Neural cell (in vitro differentiated cells): ENCODE measurements at regions not wholly inside any gene's neighbourhood (a gene's known extent, or its start where the extent isn't known, plus 50 kb on each side); places are given as distances from the start of the nearest gene placed in this dataset.

Source experiments
- H2AFZ ChIP-seq: fragments of 200-600, 300-800 bp; sonication (generic), shearing (Covaris generic); 2 replicates; pipeline ENCODE4 v1.6.0; 2014; ENCODE audit warnings: low read depth, mild to moderate bottlenecking, antibody characterized with exemption, low read length, moderate library complexity
- H3F3A ChIP-seq: fragments of 200-600 bp; shearing (Covaris generic); 2 replicates; pipeline ENCODE4 v1.6.1; 2016; ENCODE audit warnings: mild to moderate bottlenecking, moderate library complexity, mixed read lengths, antibody characterized with exemption, low read length; ENCODE audit not compliant: insufficient read depth, poor library complexity, severe bottlenecking
- H3K27ac ChIP-seq: fragments of 200-600, 300-800 bp; sonication (generic), shearing (Covaris generic); 2 replicates; pipeline ENCODE4 v1.5.1; 2014; ENCODE audit warnings: mild to moderate bottlenecking, low read length, moderate library complexity
- H3K27me3 ChIP-seq: fragments of 300-800, 200-600 bp; sonication (generic), shearing (Covaris generic); 2 replicates; pipeline ENCODE4 v1.6.0; 2014; ENCODE audit warnings: mild to moderate bottlenecking, low read depth, low read length, moderate library complexity; ENCODE audit not compliant: insufficient read depth
- H3K36me3 ChIP-seq: fragments of 300-800, 200-600 bp; sonication (generic), shearing (Covaris generic); 2 replicates; pipeline ENCODE4 v1.5.1; 2014; ENCODE audit warnings: mild to moderate bottlenecking, antibody characterized with exemption, low read length, moderate library complexity; ENCODE audit not compliant: insufficient read depth
- H3K4me2 ChIP-seq: fragments of 300-800, 200-600 bp; sonication (generic), shearing (Covaris generic); 2 replicates; pipeline ENCODE4 v1.6.0; 2014; ENCODE audit warnings: mild to moderate bottlenecking, low read length
- H3K4me3 ChIP-seq: fragments of 300-800, 200-600 bp; sonication (generic), shearing (Covaris generic); 2 replicates; pipeline ENCODE4 v1.5.1; 2014; ENCODE audit warnings: mild to moderate bottlenecking, low read length, moderate library complexity
- H3K79me2 ChIP-seq: fragments of 200-600 bp; shearing (Covaris generic); replicated peaks from 2 replicates; pipeline ENCODE4 v1.6.0; 2014; ENCODE audit warnings: mild to moderate bottlenecking, low read length, moderate library complexity; ENCODE audit not compliant: insufficient read depth
- H3K9ac ChIP-seq: fragments of 300-800, 200-600 bp; sonication (generic), shearing (Covaris generic); 2 replicates; pipeline ENCODE4 v1.6.1; 2016; ENCODE audit warnings: mild to moderate bottlenecking, low read length, mixed read lengths
- H3K9me2 ChIP-seq: fragments of 200-600 bp; shearing (Covaris generic); 2 replicates; pipeline ENCODE4 v1.6.1; 2016; ENCODE audit warnings: mild to moderate bottlenecking, low read length, mixed read lengths; ENCODE audit not compliant: insufficient read depth
- H3K9me3 ChIP-seq: fragments of 200-600, 300-800 bp; sonication (generic), shearing (Covaris generic); 2 replicates; pipeline ENCODE4 v1.6.1; 2016; ENCODE audit warnings: mild to moderate bottlenecking, mixed run types, low read length, moderate library complexity, mixed read lengths
- H4K20me1 ChIP-seq: fragments of 200-600 bp; shearing (Covaris generic); 2 replicates; pipeline ENCODE4 v1.6.1; 2016; ENCODE audit warnings: mild to moderate bottlenecking, mixed run types; ENCODE audit not compliant: insufficient read depth
- CTCF ChIP-seq: fragments of 450-650 bp; IDR thresholded peaks from 2 replicates; pipeline ENCODE4 v1.5.1; 2014; ENCODE audit warnings: antibody characterized with exemption, mild to moderate bottlenecking, moderate library complexity; ENCODE audit not compliant: poor library complexity, severe bottlenecking
- EP300 ChIP-seq: fragments of 450-650 bp; conservative IDR thresholded peaks from 2 replicates; pipeline ENCODE4 v1.6.1; 2014; ENCODE audit warnings: antibody characterized with exemption, mild to moderate bottlenecking, moderate library complexity; ENCODE audit not compliant: poor library complexity, severe bottlenecking
- EZH2 ChIP-seq: fragments of 200-600, 300-800 bp; shearing (Covaris generic), sonication (generic); IDR thresholded peaks from 2 replicates; pipeline ENCODE4 v1.6.1; 2014; ENCODE audit warnings: antibody characterized with exemption, low read length, borderline replicate concordance, mild to moderate bottlenecking; ENCODE audit not compliant: insufficient read depth, poor library complexity, severe bottlenecking
- MXI1 ChIP-seq: fragments of 450-650 bp; conservative IDR thresholded peaks from 2 replicates; pipeline ENCODE4 v1.6.1; 2014; ENCODE audit warnings: antibody characterized with exemption, mild to moderate bottlenecking; ENCODE audit not compliant: poor library complexity, severe bottlenecking
- POLR2AphosphoS5 ChIP-seq: IDR thresholded peaks from 2 replicates; pipeline ENCODE4 v1.6.1; 2012
- RAD21 ChIP-seq: fragments of 450-650 bp; conservative IDR thresholded peaks from 2 replicates; pipeline ENCODE4 v1.6.1; 2014; ENCODE audit warnings: antibody characterized with exemption, mild to moderate bottlenecking, moderate library complexity
- REST ChIP-seq: IDR thresholded peaks from 2 replicates; pipeline ENCODE4 v1.6.1; 2012; ENCODE audit warnings: borderline replicate concordance
- SMC3 ChIP-seq: fragments of 450-650 bp; conservative IDR thresholded peaks from 2 replicates; pipeline ENCODE4 v1.6.1; 2014; ENCODE audit warnings: antibody characterized with exemption, mild to moderate bottlenecking, moderate library complexity; ENCODE audit not compliant: poor library complexity
- TAF1 ChIP-seq: IDR thresholded peaks from 2 replicates; pipeline ENCODE4 v1.6.1; 2012; ENCODE audit warnings: low read depth

- no peaks in the 10 kb centered on the region for H3K9me2 ChIP-seq
- H3K36me3 ChIP-seq, result no peaks in the 10 kb centered on the region
- H3K4me2 ChIP-seq, result no peak overlapping the region
- no peaks in the 10 kb centered on the region for H4K20me1 ChIP-seq
- no peaks in the 10 kb centered on the region for H3K27me3 ChIP-seq
- H3K9me3 ChIP-seq, result no peaks in the 10 kb centered on the region
- no peaks in the 10 kb centered on the region for H3K79me2 ChIP-seq
- H3F3A ChIP-seq, result no peaks in the 10 kb centered on the region
- no peak overlapping the region for H3K4me3 ChIP-seq
- no peak overlapping the region for H3K9ac ChIP-seq
- no peak overlapping the region for H2AFZ ChIP-seq
- no peak overlapping the region for H3K27ac ChIP-seq
- no peak for TF ChIP-seq SMC3
- no peak for TF ChIP-seq MXI1
- no peak for TF ChIP-seq REST
- no peak for TF ChIP-seq EZH2
- no peak for TF ChIP-seq CTCF
- no peak for TF ChIP-seq RAD21
- no peak for TF ChIP-seq EP300
- no peak for TF ChIP-seq TAF1
- no peak for TF ChIP-seq POLR2AphosphoS5
Observed at GRCh38 chr4:127518046-127518445, 114.7 kb upstream of the INTU start.

GRCh38 chr4:127521463-127521862 is 111.3 kb upstream of the INTU start:
- no peaks in the 10 kb centered on the region for H3K9me3 ChIP-seq
- no peaks in the 10 kb centered on the region for H3K79me2 ChIP-seq
- no peak overlapping the region for H2AFZ ChIP-seq
- no peaks in the 10 kb centered on the region for H3K36me3 ChIP-seq
- no peaks in the 10 kb centered on the region for H3F3A ChIP-seq
- H3K4me3 ChIP-seq, result no peak overlapping the region
- H3K27ac ChIP-seq, result no peak overlapping the region
- TF ChIP-seq SMC3 (no peak), EP300 (no peak), CTCF (no peak), EZH2 (no peak), MXI1 (no peak), REST (no peak), POLR2AphosphoS5 (no peak), RAD21 (no peak), TAF1 (no peak)
- H4K20me1 ChIP-seq, result no peaks in the 10 kb centered on the region
- H3K9me2 ChIP-seq, result no peaks in the 10 kb centered on the region
- H3K9ac ChIP-seq, result no peak overlapping the region
- no peaks in the 10 kb centered on the region for H3K27me3 ChIP-seq
- H3K4me2 ChIP-seq, result no peak overlapping the region
